K562 (cell line): ENCODE measurements at regions not wholly inside any gene's neighbourhood (a gene's known extent, or its start where the extent isn't known, plus 50 kb on each side); places are given as distances from the start of the nearest gene placed in this dataset.

Source experiments
- ATAC-seq: fragments of 200-7000 bp; cut with Tn5 transposase; 3 replicates; pipeline ENCODE4 v1.9.1; 2020; ENCODE audit warnings: moderate library complexity
- BruUV-seq: library from RNA; stranded (reverse); fragments of 400-500 nt; replicated peaks from 2 replicates; lab custom pipeline; 2021; lab: Mats Ljungman, UMichigan
- CTCF ChIA-PET: fragments of 300-600 bp; formaldehyde crosslinking; extraction: SDS; loops from one replicate; lab custom pipeline; 2021; ENCODE audit warnings: low intra/inter-chr PET ratio; lab: Yijun Ruan, JAX
- POLR2A ChIA-PET: fragments of 300-600, 350-650 bp; sonication (Branson Sonifier 250); formaldehyde crosslinking; extraction: SDS; loops from one replicate; lab custom pipeline; 2021; ENCODE audit warnings: antibody characterized with exemption, inconsistent platforms; lab: Yijun Ruan, JAX
- DNase-seq, 4 experiments: peaks; one replicate each; pipeline versions ENCODE4 v3.0.0 to v3.0.0-alpha.2; 2011 to 2018; ENCODE audit warnings: low spot score in 3 of 4, mixed read lengths in 3 of 4; ENCODE audit errors: extremely low read depth in 1 of 4
- FAIRE-seq: peaks from 2 replicates; lab custom pipeline; 2011; peaks lifted over from hg19 to GRCh38; lab: Jason Lieb, UNC
- H2AFZ ChIP-seq: 2 replicates; pipeline ENCODE4 v1.6.0; 2011; ENCODE audit warnings: low read depth, low read length, control low read depth, inconsistent platforms
- H3K27ac ChIP-seq: fragments of 200-600 bp; 3 replicates; pipeline ENCODE4 v1.8.0; 2011; ENCODE audit warnings: low read depth, mild to moderate bottlenecking, control low read depth, inconsistent platforms, low read length, moderate library complexity, mixed read lengths; ENCODE audit errors: extremely low read depth
- H3K27me3 ChIP-seq, 2 experiments: fragments of 300-600 bp in 1 of 2; 2 replicates in 1 of 2; 3 replicates in 1 of 2; pipeline versions ENCODE4 v1.6.0 to v1.8.0; 2011; ENCODE audit warnings: inconsistent platforms in 2 of 2, low read length in 2 of 2, mild to moderate bottlenecking in 1 of 2, mixed read lengths in 1 of 2, moderate library complexity in 1 of 2; ENCODE audit not compliant: control insufficient read depth in 2 of 2, insufficient read depth in 2 of 2
- H3K36me3 ChIP-seq: fragments of 300-600 bp; 3 replicates; pipeline ENCODE4 v1.8.0; 2011; ENCODE audit warnings: mild to moderate bottlenecking, low read length, inconsistent platforms; ENCODE audit not compliant: control insufficient read depth, insufficient read depth
- H3K4me1 ChIP-seq, 2 experiments: fragments of 200-600 bp in 1 of 2; replicated peaks in 1 of 2; 2 replicates in 1 of 2; 3 replicates in 1 of 2; pipeline versions ENCODE4 v1.5.1 to v1.8.0; 2011; ENCODE audit warnings: inconsistent platforms in 2 of 2, low read length in 2 of 2, mild to moderate bottlenecking in 1 of 2, mixed read lengths in 1 of 2, moderate library complexity in 1 of 2; ENCODE audit not compliant: control insufficient read depth in 2 of 2, insufficient read depth in 2 of 2
- H3K4me2 ChIP-seq: 2 replicates; pipeline ENCODE4 v1.6.1; 2011; ENCODE audit warnings: low read length, control low read depth, inconsistent platforms, mixed read lengths; ENCODE audit not compliant: insufficient read depth
- H3K4me3 ChIP-seq: fragments of 200-600 bp; sonication (generic), shearing (Covaris generic); 2 replicates; pipeline ENCODE4 v1.5.1; 2016; ENCODE audit warnings: control low read depth, inconsistent platforms
- H3K79me2 ChIP-seq: fragments of 200-600 bp; 3 replicates; pipeline ENCODE4 v1.8.0; 2011; ENCODE audit warnings: low read length, inconsistent platforms; ENCODE audit not compliant: control insufficient read depth, insufficient read depth
- H3K9ac ChIP-seq, 2 experiments: 2 replicates each; pipeline versions ENCODE4 v1.6.0 to v1.6.1; 2011; ENCODE audit warnings: low read depth in 2 of 2, low read length in 2 of 2, control low read depth in 1 of 2, inconsistent platforms in 1 of 2, mild to moderate bottlenecking in 1 of 2, mixed read lengths in 1 of 2; ENCODE audit not compliant: insufficient read depth in 1 of 2
- H3K9me1 ChIP-seq: one replicate; pipeline ENCODE4 v1.6.0; 2011; ENCODE audit warnings: inconsistent platforms, mild to moderate bottlenecking, low read length, moderate library complexity; ENCODE audit not compliant: control insufficient read depth, insufficient read depth
- H3K9me3 ChIP-seq: replicated peaks from 2 replicates; pipeline ENCODE4 v1.5.1; 2011; ENCODE audit warnings: low read depth, low read length, inconsistent platforms; ENCODE audit not compliant: control insufficient read depth, insufficient read depth
- H4K20me1 ChIP-seq: replicated peaks from 2 replicates; pipeline ENCODE4 v1.6.1; 2011; ENCODE audit warnings: low read length, inconsistent platforms, mixed read lengths; ENCODE audit not compliant: control insufficient read depth, insufficient read depth
- CCNT2 ChIP-seq: IDR thresholded peaks from 2 replicates; pipeline ENCODE4 v1.6.1; 2011; ENCODE audit warnings: borderline replicate concordance, low read depth, mild to moderate bottlenecking, moderate library complexity, mixed read lengths, low read length; ENCODE audit not compliant: insufficient read length; ENCODE audit errors: extremely low read depth
- HMG20B ChIP-seq: fragments of 250-450 bp; sonication (Bioruptor Pico); IDR thresholded peaks from 2 replicates; pipeline ENCODE4 v1.5.0; 2021; ENCODE audit warnings: mild to moderate bottlenecking
- KLF13 ChIP-seq: fragments of 450-650 bp; IDR thresholded peaks from 2 replicates; pipeline ENCODE4 v1.6.1; 2016; ENCODE audit warnings: missing genetic modification characterization, low read depth, mild to moderate bottlenecking, missing compliant biosample characterization, moderate library complexity, borderline replicate concordance
- MBD2 ChIP-seq: sonication (generic); IDR thresholded peaks from 2 replicates; pipeline ENCODE4 v1.6.1; 2016; ENCODE audit warnings: low read depth, borderline replicate concordance
- NCOA4 ChIP-seq: fragments of 450-650 bp; IDR thresholded peaks from 2 replicates; pipeline ENCODE4 v1.6.1; 2018; ENCODE audit warnings: mild to moderate bottlenecking; ENCODE audit not compliant: partially characterized antibody
- OTX1 ChIP-seq: fragments of 450-650 bp; formaldehyde crosslinking; IDR thresholded peaks from 2 replicates; pipeline ENCODE4 v1.4.0; 2022; ENCODE audit warnings: mild to moderate bottlenecking
- POLR2AphosphoS2 ChIP-seq: IDR thresholded peaks from 2 replicates; pipeline ENCODE4 v1.6.1; 2012; ENCODE audit warnings: low read length, improper control_type of control experiment
- SAFB ChIP-seq: fragments of 200-400 bp; formaldehyde crosslinking; IDR thresholded peaks from 2 replicates; pipeline ENCODE4 v1.6.1; 2017; ENCODE audit warnings: low read depth, low read length, borderline replicate concordance
- TAL1 ChIP-seq: fragments of 450-650 bp; IDR thresholded peaks from 2 replicates; pipeline ENCODE4 v1.6.1; 2016; ENCODE audit warnings: mild to moderate bottlenecking
- THRAP3 ChIP-seq: fragments of 450-650 bp; IDR thresholded peaks from 2 replicates; pipeline ENCODE4 v1.6.1; 2016; ENCODE audit warnings: mild to moderate bottlenecking, inconsistent platforms, borderline replicate concordance
- WHSC1 ChIP-seq: IDR thresholded peaks from one replicate; pipeline ENCODE4 v1.6.1; 2012; ENCODE audit warnings: low read length, control low read depth, inconsistent platforms
- ZNF316 ChIP-seq: fragments of 450-650 bp; IDR thresholded peaks from 2 replicates; pipeline ENCODE4 v1.6.1; 2016
- ZNF324 ChIP-seq: fragments of 250-450 bp; sonication (Bioruptor Pico); IDR thresholded peaks from 2 replicates; pipeline ENCODE4 v1.4.0; 2020; ENCODE audit warnings: mild to moderate bottlenecking
- ZNF507 ChIP-seq: conservative IDR thresholded peaks from 2 replicates; pipeline ENCODE4 v1.6.1; 2017; ENCODE audit warnings: missing genetic modification characterization, missing compliant biosample characterization
- ZNF699 ChIP-seq: fragments of 250-450 bp; sonication (Bioruptor Pico); IDR thresholded peaks from 2 replicates; pipeline ENCODE4 v1.8.0; 2021; ENCODE audit warnings: mild to moderate bottlenecking, moderate library complexity; ENCODE audit not compliant: insufficient replicate concordance
- WGBS: fragments of 100-300 bp; shearing (Covaris generic); methylation state at CpG from one replicate; pipeline ENCODE4 v1.1.6; 2016; ENCODE audit warnings: low coverage, mixed read lengths; ENCODE audit not compliant: insufficient coverage; ENCODE audit errors: missing lambda C conversion rate; 5-methylcytosine and 5-hydroxymethylcytosine counted together
- in situ Hi-C: fragments of 300-500 bp; cut with MboI; formaldehyde crosslinking; loops from 4 replicates; pipeline ENCODE4 v1.15.0; 2018; ENCODE audit warnings: inconsistent platforms, mixed read lengths
- intact Hi-C: fragments of 100-400 bp; cut with micrococcal nuclease; formaldehyde crosslinking; loops from 2 replicates; pipeline ENCODE4 v1.14.2; 2022
- TF ChIP-seq, protein P1 (sequence below), 2 experiments: fragments of 200-800 bp in 1 of 2; sonication (Bioruptor generic) in 1 of 2; sonication (generic) in 1 of 2; formaldehyde crosslinking in 1 of 2; IDR thresholded peaks in 1 of 2; conservative IDR thresholded peaks in 1 of 2; 2 replicates each; pipeline versions ENCODE4 v1.5.0 to v1.6.1; 2016 to 2020; ENCODE audit warnings: missing compliant biosample characterization in 1 of 2, missing genetic modification characterization in 1 of 2, missing genetic modification reagents in 1 of 2
- TF ChIP-seq, protein P2 (sequence below): fragments of 450-650 bp; formaldehyde crosslinking; IDR thresholded peaks from 2 replicates; pipeline ENCODE4 v1.4.0; 2020; ENCODE audit warnings: mild to moderate bottlenecking, moderate library complexity

DNA sequence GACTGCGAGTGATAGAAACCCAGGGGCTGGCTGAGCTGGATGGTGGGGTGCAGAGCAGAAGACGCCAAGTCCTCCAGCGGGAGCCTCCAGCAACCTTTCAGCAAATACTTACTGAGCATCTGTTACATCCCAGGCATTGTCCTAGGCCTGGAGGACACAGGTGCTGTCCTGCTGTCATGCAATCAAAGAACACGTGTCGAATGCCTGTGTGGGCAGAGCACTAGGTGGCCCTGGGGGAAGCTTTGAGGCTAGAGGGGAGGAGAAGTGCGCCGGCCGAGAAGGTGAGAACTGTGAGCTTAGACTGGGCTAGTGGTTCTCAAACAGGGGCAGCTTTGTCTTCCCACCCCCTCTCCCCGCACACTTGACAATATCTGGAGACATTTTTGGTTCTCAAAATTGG lies 233.6 kb downstream of the BMP7 start:
- no peaks in the 10 kb centered on the region for H3K79me2 ChIP-seq
- in situ Hi-C loops (no loop called here), intact Hi-C loops (no loop called here)
- TF ChIP-seq ZNF316 (no peak), KLF13 (tag) (no peak), ZNF699 (CRISPR knock-in tag) (no peak), OTX1 (CRISPR knock-in tag) (no peak), THRAP3 (no peak), MBD2 (no peak), ZNF507 (no peak), SAFB (no peak), HMG20B (CRISPR knock-in tag) (no peak), NCOA4 (no peak), POLR2AphosphoS2 (no peak), WHSC1 (no peak), CCNT2 (no peak), ZNF324 (no peak), TAL1 (no peak)
- TF ChIP-seq, protein P1, sequence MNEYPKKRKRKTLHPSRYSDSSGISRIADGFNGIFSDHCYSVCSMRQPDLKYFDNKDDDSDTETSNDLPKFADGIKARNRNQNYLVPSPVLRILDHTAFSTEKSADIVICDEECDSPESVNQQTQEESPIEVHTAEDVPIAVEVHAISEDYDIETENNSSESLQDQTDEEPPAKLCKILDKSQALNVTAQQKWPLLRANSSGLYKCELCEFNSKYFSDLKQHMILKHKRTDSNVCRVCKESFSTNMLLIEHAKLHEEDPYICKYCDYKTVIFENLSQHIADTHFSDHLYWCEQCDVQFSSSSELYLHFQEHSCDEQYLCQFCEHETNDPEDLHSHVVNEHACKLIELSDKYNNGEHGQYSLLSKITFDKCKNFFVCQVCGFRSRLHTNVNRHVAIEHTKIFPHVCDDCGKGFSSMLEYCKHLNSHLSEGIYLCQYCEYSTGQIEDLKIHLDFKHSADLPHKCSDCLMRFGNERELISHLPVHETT (CRISPR knock-in tag; conservative IDR thresholded peaks at IDR 0.05 in 1 of 2, IDR thresholded peaks at IDR 0.05 in 1 of 2), result no peak
- TF ChIP-seq, protein P2, sequence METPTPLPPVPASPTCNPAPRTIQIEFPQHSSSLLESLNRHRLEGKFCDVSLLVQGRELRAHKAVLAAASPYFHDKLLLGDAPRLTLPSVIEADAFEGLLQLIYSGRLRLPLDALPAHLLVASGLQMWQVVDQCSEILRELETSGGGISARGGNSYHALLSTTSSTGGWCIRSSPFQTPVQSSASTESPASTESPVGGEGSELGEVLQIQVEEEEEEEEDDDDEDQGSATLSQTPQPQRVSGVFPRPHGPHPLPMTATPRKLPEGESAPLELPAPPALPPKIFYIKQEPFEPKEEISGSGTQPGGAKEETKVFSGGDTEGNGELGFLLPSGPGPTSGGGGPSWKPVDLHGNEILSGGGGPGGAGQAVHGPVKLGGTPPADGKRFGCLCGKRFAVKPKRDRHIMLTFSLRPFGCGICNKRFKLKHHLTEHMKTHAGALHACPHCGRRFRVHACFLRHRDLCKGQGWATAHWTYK (CRISPR knock-in tag), result no peak
- ChIA-PET CTCF (no interaction called here), POLR2A (interaction anchor here (1.0 kb wide), 1 partner anchor 15 kb away, joined by 3 read pairs; no protein-coding TSS in a partner anchor)
- no peak overlapping the region for H3K4me3 ChIP-seq
- ATAC-seq (no peak), DNase-seq (no peak), FAIRE-seq (no peak)
- no peak overlapping the region for H3K4me2 ChIP-seq
- H4K20me1 ChIP-seq, result no peaks in the 10 kb centered on the region
- WGBS, result 2% methylated on average over 9 of the region's 9 CpGs
- H2AFZ ChIP-seq, result no peak overlapping the region
- no peak overlapping the region for H3K27ac ChIP-seq
- no peaks in the 10 kb centered on the region for H3K9me1 ChIP-seq
- H3K4me1 ChIP-seq, result no peaks in the 10 kb centered on the region
- H3K27me3 ChIP-seq, result peaks cover 3 to 20% of the 10 kb centered on the region in 2 experiments; a peak in 4 of 5 replicates
- no peak overlapping the region for H3K9ac ChIP-seq
- no peaks in the 10 kb centered on the region for H3K36me3 ChIP-seq
- no peaks in the 10 kb centered on the region for H3K9me3 ChIP-seq
- BruUV-seq, result no TSS peak
